BJ (cell line): ENCODE measurements at regions not wholly inside any gene's neighbourhood (a gene's known extent, or its start where the extent isn't known, plus 50 kb on each side); places are given as distances from the start of the nearest gene placed in this dataset.
A peak's percentile ranks its signal among the peaks of the same experiment; 100 is the strongest.

Experiments
- CTCF ChIA-PET: fragments of 350-600 bp; formaldehyde crosslinking; extraction: SDS; loops from one replicate; lab custom pipeline; 2021; ENCODE audit warnings: antibody characterized with exemption, inconsistent platforms; lab: Yijun Ruan, JAX
- POLR2A ChIA-PET: fragments of 300-600 bp; sonication (Branson Sonifier 250); formaldehyde crosslinking; extraction: SDS; loops from one replicate; lab custom pipeline; 2021; ENCODE audit warnings: antibody characterized with exemption; lab: Charles Lee
- DNase-seq: peaks from one replicate; pipeline ENCODE4 v3.0.0-alpha.2; 2011; ENCODE audit warnings: low read depth
- H3K27me3 ChIP-seq: 2 replicates; pipeline ENCODE4 v1.6.0; 2011; ENCODE audit warnings: low read length; ENCODE audit not compliant: control insufficient read depth, insufficient read depth
- H3K36me3 ChIP-seq: 2 replicates; pipeline ENCODE4 v1.5.1; 2011; ENCODE audit warnings: low read length; ENCODE audit not compliant: control insufficient read depth, insufficient read depth
- H3K4me3 ChIP-seq: 2 replicates; pipeline ENCODE4 v1.5.1; 2011; ENCODE audit warnings: low read depth, mild to moderate bottlenecking, control low read depth, low read length
- TF ChIP-seq, protein P1 (sequence below): IDR thresholded peaks from 2 replicates; pipeline ENCODE4 v1.5.1; 2011; ENCODE audit warnings: low read depth, mild to moderate bottlenecking, control low read depth, inconsistent platforms, low read length, moderate library complexity; ENCODE audit not compliant: insufficient read depth

DNA sequence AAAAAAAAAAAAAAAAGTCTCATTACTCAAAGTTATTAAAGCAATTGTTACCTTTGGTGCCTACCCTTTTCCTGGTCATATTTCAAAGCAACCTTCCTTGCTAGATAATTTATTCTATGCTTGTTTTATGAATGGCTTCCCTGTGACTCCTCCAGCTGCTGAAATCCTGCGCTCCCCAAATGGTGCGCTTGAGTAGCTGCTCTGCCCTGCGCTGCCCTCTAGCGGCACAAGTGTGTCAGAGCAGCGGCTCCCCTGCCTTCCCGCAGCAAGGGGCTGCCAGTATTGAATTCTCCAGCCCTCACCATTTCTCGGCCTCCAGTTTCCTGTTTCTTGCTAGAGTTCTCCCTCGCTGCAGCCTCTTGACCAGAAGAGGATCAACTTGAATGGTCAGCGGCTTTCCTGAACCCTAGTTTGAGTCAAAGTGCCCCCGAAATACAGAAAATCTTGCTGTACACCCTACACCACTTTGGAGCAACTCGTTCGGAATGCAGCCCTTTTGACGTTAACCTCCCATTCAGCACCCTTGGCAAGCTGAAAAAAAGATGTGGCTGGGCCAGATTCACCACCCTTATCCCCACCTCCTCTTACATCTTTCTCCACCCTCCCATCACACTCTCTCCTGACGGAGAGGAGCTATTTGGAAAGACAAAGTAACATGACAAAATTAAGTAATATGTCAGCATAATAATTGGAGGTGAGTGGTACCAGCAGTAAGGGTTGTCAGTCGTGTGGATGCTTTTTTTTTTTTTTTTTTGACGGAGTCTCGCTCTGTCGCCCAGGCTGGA is 60.4 kb upstream of the KLHL31 start:
- H3K27me3 ChIP-seq = no peaks in the 10 kb centered on the region; the same call in 1 of the 2 replicates
- TF ChIP-seq, protein P1, sequence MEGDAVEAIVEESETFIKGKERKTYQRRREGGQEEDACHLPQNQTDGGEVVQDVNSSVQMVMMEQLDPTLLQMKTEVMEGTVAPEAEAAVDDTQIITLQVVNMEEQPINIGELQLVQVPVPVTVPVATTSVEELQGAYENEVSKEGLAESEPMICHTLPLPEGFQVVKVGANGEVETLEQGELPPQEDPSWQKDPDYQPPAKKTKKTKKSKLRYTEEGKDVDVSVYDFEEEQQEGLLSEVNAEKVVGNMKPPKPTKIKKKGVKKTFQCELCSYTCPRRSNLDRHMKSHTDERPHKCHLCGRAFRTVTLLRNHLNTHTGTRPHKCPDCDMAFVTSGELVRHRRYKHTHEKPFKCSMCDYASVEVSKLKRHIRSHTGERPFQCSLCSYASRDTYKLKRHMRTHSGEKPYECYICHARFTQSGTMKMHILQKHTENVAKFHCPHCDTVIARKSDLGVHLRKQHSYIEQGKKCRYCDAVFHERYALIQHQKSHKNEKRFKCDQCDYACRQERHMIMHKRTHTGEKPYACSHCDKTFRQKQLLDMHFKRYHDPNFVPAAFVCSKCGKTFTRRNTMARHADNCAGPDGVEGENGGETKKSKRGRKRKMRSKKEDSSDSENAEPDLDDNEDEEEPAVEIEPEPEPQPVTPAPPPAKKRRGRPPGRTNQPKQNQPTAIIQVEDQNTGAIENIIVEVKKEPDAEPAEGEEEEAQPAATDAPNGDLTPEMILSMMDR = peak; percentile 99
- H3K36me3 ChIP-seq = no peaks in the 10 kb centered on the region
- H3K4me3 ChIP-seq = no peak overlapping the region
- ChIA-PET CTCF (interaction anchor here (0.6 to 16.6 kb wide), 33 partner anchors 7 to 760 kb away, joined by 3 to 254 read pairs (median 4); partner anchors contain the start of gene LRRC1), POLR2A (no interaction called here)
- DNase-seq = no peak

DNA sequence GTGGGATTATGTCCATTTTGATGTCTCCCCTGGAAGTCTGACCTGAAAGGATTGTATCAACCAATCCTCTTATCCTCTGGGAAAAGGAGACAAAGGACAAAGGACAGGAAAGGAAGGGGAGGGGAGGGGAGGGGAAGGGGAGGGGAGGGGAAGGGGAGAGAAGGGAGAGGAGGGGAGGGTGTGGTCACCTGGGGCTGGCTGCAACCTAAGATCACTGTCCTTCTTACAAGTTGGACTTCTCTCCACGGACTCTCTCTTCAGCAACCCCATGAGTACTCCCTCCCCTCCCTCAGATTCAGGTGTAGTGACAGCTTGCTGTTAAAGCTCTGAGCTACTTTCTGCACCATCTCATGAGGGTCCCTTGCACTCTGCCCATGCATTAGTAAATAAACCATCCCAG is 58.9 kb upstream of the KLHL31 start:
- ChIA-PET POLR2A (interaction anchor here (0.6 kb wide), 1 partner anchor 191 kb away, joined by 5 read pairs; no protein-coding TSS in a partner anchor), CTCF (interaction anchor here (0.8 to 16.6 kb wide), 9 partner anchors 10 to 233 kb away, joined by 3 to 254 read pairs (median 5); no protein-coding TSS in a partner anchor)
- no peaks in the 10 kb centered on the region; the same call in 1 of the 2 replicates for H3K27me3 ChIP-seq
- TF ChIP-seq, protein P1 = no peak
- no peaks in the 10 kb centered on the region for H3K36me3 ChIP-seq
- no peak for DNase-seq
- H3K4me3 ChIP-seq = no peak overlapping the region

DNA sequence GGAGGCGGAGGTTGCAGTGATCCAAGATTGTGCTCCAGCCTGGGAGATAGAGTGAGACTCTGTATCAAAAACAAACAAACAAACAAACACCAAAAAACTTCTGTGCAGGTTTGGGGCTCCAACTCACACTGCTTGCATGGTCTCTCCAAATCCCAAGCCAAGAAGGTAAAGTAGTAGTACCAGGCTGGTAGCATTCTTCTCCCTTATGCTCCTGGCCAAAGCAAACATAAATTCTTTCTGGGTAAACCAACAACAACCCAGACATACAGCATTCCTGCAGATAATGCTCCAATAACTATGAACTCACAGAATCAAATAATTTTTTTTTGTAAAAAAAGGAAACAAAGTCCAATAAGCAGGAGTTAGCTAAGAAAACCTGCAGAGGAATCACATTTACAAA is 57.8 kb upstream of the KLHL31 start:
- TF ChIP-seq, protein P1 = no peak
- no peak overlapping the region for H3K4me3 ChIP-seq
- POLR2A ChIA-PET = no interaction called here
- CTCF ChIA-PET = interaction anchor here (0.8 to 16.6 kb wide), 5 partner anchors 8 to 234 kb away, joined by 3 to 254 read pairs (median 12); no protein-coding TSS in a partner anchor
- H3K36me3 ChIP-seq = no peaks in the 10 kb centered on the region
- no peak for DNase-seq
- H3K27me3 ChIP-seq = no peaks in the 10 kb centered on the region; the same call in 1 of the 2 replicates

DNA sequence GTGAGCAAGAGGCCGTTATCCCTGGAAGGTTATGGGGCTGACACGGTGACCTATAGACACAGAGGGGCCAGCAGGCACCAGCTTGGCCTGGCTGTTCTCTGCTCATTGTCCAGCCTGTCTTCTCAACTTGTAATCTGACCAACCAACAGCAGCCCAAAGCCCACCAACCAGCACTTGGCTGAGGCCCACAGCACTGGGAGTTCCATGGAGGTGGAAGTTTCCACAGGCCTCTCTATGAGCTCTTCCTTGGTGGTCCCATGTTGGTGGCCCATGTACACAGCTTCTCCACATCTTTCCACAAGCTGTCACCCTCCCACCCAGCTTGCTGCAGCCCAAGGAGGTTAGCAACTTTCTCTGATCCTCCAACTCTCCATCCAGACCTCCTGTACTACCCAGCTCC is 56.2 kb upstream of the KLHL31 start:
- DNase-seq = no peak
- Histone ChIP-seq H3K36me3 (no peaks in the 10 kb centered on the region), H3K27me3 (peaks cover 2% of the 10 kb centered on the region), H3K4me3 (no peak overlapping the region)
- ChIA-PET CTCF (interaction anchor here (0.7 to 16.6 kb wide), 9 partner anchors 9 to 236 kb away, joined by 3 to 254 read pairs (median 5); no protein-coding TSS in a partner anchor), POLR2A (interaction anchor here (0.7 kb wide), 1 partner anchor 161 kb away, joined by 3 read pairs; no protein-coding TSS in a partner anchor)
- TF ChIP-seq, protein P1 = no peak
